ENCODE measurements at regions not wholly inside any gene's neighbourhood (a gene's known extent, or its start where the extent isn't known, plus 50 kb on each side); places are given as distances from the start of the nearest gene placed in this dataset.

GRCh38 chr14:85131226-85131922, 398.6 kb upstream of the FLRT2 start:
- Histone ChIP-seq H3K4me3 (no peak overlapping the region), H3K4me1 (ENCODE audit: insufficient read depth) (peaks cover 8% of the 10 kb centered on the region), H3K36me3 (no peaks in the 10 kb centered on the region), H3K27me3 (no peaks in the 10 kb centered on the region), H3K27ac (no peak overlapping the region), H3K9me3 (no peaks in the 10 kb centered on the region)
- DNase-seq: no peak
- 90 to 100% (median 95%) methylated on average over 2 of the region's 2 CpGs for WGBS, 3 donors
- TF ChIP-seq CTCF (IDR thresholded peaks at IDR 0.05) (no peak), POLR2A (IDR thresholded peaks at IDR 0.05) (no peak), EP300 (IDR thresholded peaks at IDR 0.05) (no peak)
- intact Hi-C loops (cut with DNase I): no loop called here

DNA sequence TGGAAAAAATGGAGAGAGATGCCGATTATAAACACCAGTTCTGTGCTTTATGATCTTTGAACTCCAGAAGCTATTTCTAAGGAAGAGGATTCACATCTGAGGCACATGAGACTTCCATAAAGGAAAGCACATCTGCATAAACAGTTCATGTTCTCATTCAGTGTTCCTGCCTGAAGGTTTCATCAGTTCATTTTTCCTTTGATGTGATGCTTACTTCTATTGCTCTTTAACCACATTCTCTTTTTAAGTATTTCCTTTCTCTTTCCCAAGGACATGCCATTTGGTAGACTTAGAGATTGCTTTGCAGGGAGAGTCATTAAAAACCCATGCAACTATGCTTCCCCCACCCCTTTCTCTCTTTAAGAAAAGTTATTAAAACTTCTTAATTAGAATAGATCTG, 387.0 kb upstream of the FLRT2 start:
- Histone ChIP-seq H3K27ac (no peak overlapping the region), H3K4me1 (ENCODE audit: insufficient read depth) (no peaks in the 10 kb centered on the region), H3K9me3 (no peaks in the 10 kb centered on the region), H3K27me3 (no peaks in the 10 kb centered on the region), H3K36me3 (no peaks in the 10 kb centered on the region), H3K4me3 (no peak overlapping the region)
- TF ChIP-seq CTCF (IDR thresholded peaks at IDR 0.05) (no peak), EP300 (IDR thresholded peaks at IDR 0.05) (no peak), POLR2A (IDR thresholded peaks at IDR 0.05) (no peak)
- intact Hi-C loops (cut with DNase I): no loop called here
- no peak for DNase-seq
- 50 to 71% (median 51%) methylated on average over 1 of the region's 1 CpG for WGBS, 3 donors

GRCh38 chr14:85146779-85147178, 383.2 kb upstream of the FLRT2 start:
- intact Hi-C loops (cut with DNase I): no loop called here
- no peaks in the 10 kb centered on the region for H3K9me3 ChIP-seq
- no peaks in the 10 kb centered on the region for H3K36me3 ChIP-seq
- TF ChIP-seq POLR2A (IDR thresholded peaks at IDR 0.05): no peak
- 84 to 94% (median 90%) methylated on average over 3 of the region's 3 CpGs for WGBS, 3 donors
- no peaks in the 10 kb centered on the region for H3K4me1 ChIP-seq (ENCODE audit: insufficient read depth)
- no peaks in the 10 kb centered on the region for H3K27me3 ChIP-seq
- no peak overlapping the region for H3K27ac ChIP-seq
- no peak for DNase-seq
- H3K4me3 ChIP-seq: no peak overlapping the region

DNA sequence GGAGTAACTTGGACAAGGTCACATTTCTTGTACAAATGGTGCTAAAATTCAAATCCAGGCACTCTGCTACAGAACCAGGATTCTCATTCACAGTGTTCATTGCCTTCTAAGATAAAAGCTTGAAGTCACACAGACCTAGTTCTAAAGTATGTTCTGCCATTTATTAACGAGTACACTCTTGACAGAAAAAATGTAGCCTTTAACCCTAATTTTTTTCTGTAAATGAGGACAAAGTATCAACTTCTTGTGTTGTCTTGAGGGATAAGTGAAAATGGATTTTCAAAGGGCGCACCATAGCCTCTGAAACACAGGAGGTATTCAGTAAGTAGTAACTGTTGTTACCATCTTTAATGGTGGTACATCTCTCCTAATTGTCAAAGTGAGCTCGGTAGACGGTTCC, 379.8 kb upstream of the FLRT2 start:
- no peak for DNase-seq
- intact Hi-C loops (cut with DNase I): no loop called here
- Histone ChIP-seq H3K27me3 (no peaks in the 10 kb centered on the region), H3K4me1 (ENCODE audit: insufficient read depth) (no peaks in the 10 kb centered on the region), H3K36me3 (no peaks in the 10 kb centered on the region), H3K9me3 (no peaks in the 10 kb centered on the region), H3K4me3 (no peak overlapping the region), H3K27ac (no peak overlapping the region)
- 29 to 54% (median 40%) methylated on average over 4 of the region's 4 CpGs for WGBS, 3 donors
- TF ChIP-seq CTCF (IDR thresholded peaks at IDR 0.05) (no peak), EP300 (IDR thresholded peaks at IDR 0.05) (no peak), POLR2A (IDR thresholded peaks at IDR 0.05) (no peak)

- H3K4me1 ChIP-seq (ENCODE audit: insufficient read depth): no peaks in the 10 kb centered on the region
- intact Hi-C loops (cut with DNase I): no loop called here
These were observed 375.2 kb upstream of the FLRT2 start for GRCh38 chr14:85154714-85155113.

More at GRCh38 chr14:85154714-85155113, 375.2 kb upstream of the FLRT2 start:
- no peak for DNase-seq
- H3K27ac ChIP-seq: no peak overlapping the region
- no peaks in the 10 kb centered on the region for H3K36me3 ChIP-seq
- 63 to 81% (median 77%) methylated on average over 3 of the region's 3 CpGs for WGBS, 3 donors
- TF ChIP-seq POLR2A (IDR thresholded peaks at IDR 0.05) (no peak), EP300 (IDR thresholded peaks at IDR 0.05) (no peak), CTCF (IDR thresholded peaks at IDR 0.05) (no peak)
- no peaks in the 10 kb centered on the region for H3K9me3 ChIP-seq
- no peak overlapping the region for H3K4me3 ChIP-seq
- H3K27me3 ChIP-seq: no peaks in the 10 kb centered on the region

Data from ovary (tissue), 7 donors.